A673 (cell line): ENCODE measurements at regions not wholly inside any gene's neighbourhood (a gene's known extent, or its start where the extent isn't known, plus 50 kb on each side); places are given as distances from the start of the nearest gene placed in this dataset.

Experiments used
- BruUV-seq: library from RNA; stranded (reverse); fragments of 400-500 nt; replicated peaks from 2 replicates; lab custom pipeline; 2021; lab: Mats Ljungman, UMichigan
- CTCF ChIA-PET: fragments of 300-600 bp; sonication (Branson Sonifier 250); formaldehyde crosslinking; loops from one replicate; lab custom pipeline; 2022; ENCODE audit warnings: antibody characterized with exemption; lab: Charles Lee
- POLR2A ChIA-PET: fragments of 300-600 bp; sonication (Branson Sonifier 250); formaldehyde crosslinking; loops from one replicate; lab custom pipeline; 2022; ENCODE audit warnings: antibody characterized with exemption; ENCODE audit not compliant: low non-redundant PET; lab: Charles Lee
- DNase-seq: peaks from one replicate; pipeline ENCODE4 v3.0.0-alpha.2; 2015; ENCODE audit warnings: low spot score
- H3K27ac ChIP-seq: fragments of 200-600 bp; sonication (generic); 2 replicates; pipeline ENCODE4 v1.5.1; 2016; ENCODE audit warnings: mixed run types, low read depth, mild to moderate bottlenecking, mixed read lengths, antibody characterized with exemption, low read length; ENCODE audit not compliant: poor library complexity, severe bottlenecking
- H3K27me3 ChIP-seq: fragments of 200-600 bp; sonication (generic); replicated peaks from 2 replicates; pipeline ENCODE4 v1.6.1; 2017; ENCODE audit warnings: mixed run types, low read depth, mild to moderate bottlenecking, mixed read lengths, antibody characterized with exemption, low read length; ENCODE audit not compliant: insufficient read depth, poor library complexity
- H3K36me3 ChIP-seq: fragments of 200-600 bp; sonication (generic); 2 replicates; pipeline ENCODE4 v1.6.1; 2016; ENCODE audit warnings: mixed run types, mild to moderate bottlenecking, mixed read lengths, antibody characterized with exemption, low read length; ENCODE audit not compliant: insufficient read depth, poor library complexity, severe bottlenecking
- H3K4me1 ChIP-seq: fragments of 200-600 bp; sonication (generic); 2 replicates; pipeline ENCODE4 v1.6.1; 2017; ENCODE audit warnings: mixed run types, mild to moderate bottlenecking, mixed read lengths, antibody characterized with exemption, low read length; ENCODE audit not compliant: insufficient read depth, poor library complexity, severe bottlenecking
- H3K4me3 ChIP-seq: fragments of 200-600 bp; sonication (generic); 2 replicates; pipeline ENCODE4 v1.5.1; 2016; ENCODE audit warnings: low read depth, mixed run types, mild to moderate bottlenecking, mixed read lengths, low read length; ENCODE audit not compliant: poor library complexity, severe bottlenecking
- H3K9me3 ChIP-seq: fragments of 200-600 bp; sonication (generic); 2 replicates; pipeline ENCODE4 v1.6.1; 2016; ENCODE audit warnings: mixed run types, low read depth, mild to moderate bottlenecking, mixed read lengths, antibody characterized with exemption, low read length; ENCODE audit not compliant: poor library complexity, severe bottlenecking
- EZH2 ChIP-seq: fragments of 200-600 bp; sonication (generic); IDR thresholded peaks from 2 replicates; pipeline ENCODE4 v1.6.1; 2017; ENCODE audit warnings: borderline replicate concordance, low read depth, mild to moderate bottlenecking, mixed read lengths, antibody characterized with exemption, low read length; ENCODE audit not compliant: poor library complexity, severe bottlenecking
- intact Hi-C: fragments of 100-400 bp; cut with micrococcal nuclease; formaldehyde crosslinking; loops from one replicate; pipeline ENCODE4 v1.10.0; 2022; ENCODE audit not compliant: unreplicated experiment
- TF ChIP-seq, protein P1 (sequence below): fragments of 300-800, 200-600 bp; sonication (generic); conservative IDR thresholded peaks from 2 replicates; pipeline ENCODE4 v1.5.1; 2017; ENCODE audit warnings: low read depth, mild to moderate bottlenecking, antibody characterized with exemption, low read length, moderate library complexity, mixed read lengths

DNA sequence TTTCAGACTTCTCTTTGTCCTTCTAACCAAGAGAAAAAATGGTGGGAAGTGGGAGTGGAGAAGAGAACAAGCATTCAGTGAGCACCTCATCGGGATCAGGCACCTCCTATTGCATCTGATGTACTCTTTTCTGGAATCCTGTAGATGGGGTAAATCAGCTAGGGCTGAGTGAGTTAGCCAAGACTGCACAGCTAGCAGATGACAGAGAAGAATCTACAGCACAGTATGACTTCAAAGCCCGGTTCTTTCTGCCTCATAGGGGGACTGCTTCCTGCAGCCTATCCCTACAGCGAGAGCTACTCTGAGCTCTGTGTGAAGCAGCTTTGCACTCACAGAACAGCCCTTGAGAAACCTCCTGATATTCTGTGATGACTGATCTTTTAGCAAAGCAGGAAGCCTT lies 275.2 kb upstream of the MEIS2 start:
- Histone ChIP-seq H3K4me1 (no peaks in the 10 kb centered on the region), H3K27ac (no peak overlapping the region), H3K27me3 (no peaks in the 10 kb centered on the region), H3K36me3 (no peaks in the 10 kb centered on the region), H3K4me3 (no peak overlapping the region), H3K9me3 (no peaks in the 10 kb centered on the region)
- no TSS peak for BruUV-seq
- ChIA-PET CTCF (no interaction called here), POLR2A (no interaction called here)
- DNase-seq = peak; percentile 1
- TF ChIP-seq EZH2 = no peak
- TF ChIP-seq, protein P1, sequence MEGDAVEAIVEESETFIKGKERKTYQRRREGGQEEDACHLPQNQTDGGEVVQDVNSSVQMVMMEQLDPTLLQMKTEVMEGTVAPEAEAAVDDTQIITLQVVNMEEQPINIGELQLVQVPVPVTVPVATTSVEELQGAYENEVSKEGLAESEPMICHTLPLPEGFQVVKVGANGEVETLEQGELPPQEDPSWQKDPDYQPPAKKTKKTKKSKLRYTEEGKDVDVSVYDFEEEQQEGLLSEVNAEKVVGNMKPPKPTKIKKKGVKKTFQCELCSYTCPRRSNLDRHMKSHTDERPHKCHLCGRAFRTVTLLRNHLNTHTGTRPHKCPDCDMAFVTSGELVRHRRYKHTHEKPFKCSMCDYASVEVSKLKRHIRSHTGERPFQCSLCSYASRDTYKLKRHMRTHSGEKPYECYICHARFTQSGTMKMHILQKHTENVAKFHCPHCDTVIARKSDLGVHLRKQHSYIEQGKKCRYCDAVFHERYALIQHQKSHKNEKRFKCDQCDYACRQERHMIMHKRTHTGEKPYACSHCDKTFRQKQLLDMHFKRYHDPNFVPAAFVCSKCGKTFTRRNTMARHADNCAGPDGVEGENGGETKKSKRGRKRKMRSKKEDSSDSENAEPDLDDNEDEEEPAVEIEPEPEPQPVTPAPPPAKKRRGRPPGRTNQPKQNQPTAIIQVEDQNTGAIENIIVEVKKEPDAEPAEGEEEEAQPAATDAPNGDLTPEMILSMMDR = no peak
- intact Hi-C loops = no loop called here

DNA sequence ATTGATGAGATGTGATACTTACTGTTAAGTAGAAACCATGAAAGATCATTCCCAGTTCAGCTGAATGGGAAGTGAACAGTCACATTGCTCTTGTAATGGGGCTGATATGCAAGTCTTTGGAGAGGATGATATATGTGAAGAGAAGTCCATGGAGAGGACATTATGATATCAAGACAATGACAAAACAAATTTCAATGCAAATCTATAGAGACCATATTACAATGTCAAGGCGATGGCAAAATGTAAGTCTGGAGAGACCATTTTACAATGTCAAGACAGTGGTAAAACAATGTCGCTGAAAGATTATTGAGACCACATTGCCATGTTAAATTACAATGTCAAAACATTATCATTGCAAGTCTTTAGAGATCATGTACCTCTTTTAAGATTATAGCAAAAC lies 277.1 kb upstream of the MEIS2 start:
- Histone ChIP-seq H3K4me1 (no peaks in the 10 kb centered on the region), H3K27ac (no peak overlapping the region), H3K36me3 (no peaks in the 10 kb centered on the region), H3K9me3 (no peaks in the 10 kb centered on the region), H3K27me3 (no peaks in the 10 kb centered on the region), H3K4me3 (no peak overlapping the region)
- CTCF ChIA-PET = no interaction called here
- BruUV-seq = no TSS peak
- POLR2A ChIA-PET = no interaction called here
- TF ChIP-seq EZH2 = no peak
- TF ChIP-seq, protein P1 = no peak
- no peak for DNase-seq
- intact Hi-C loops = no loop called here

DNA sequence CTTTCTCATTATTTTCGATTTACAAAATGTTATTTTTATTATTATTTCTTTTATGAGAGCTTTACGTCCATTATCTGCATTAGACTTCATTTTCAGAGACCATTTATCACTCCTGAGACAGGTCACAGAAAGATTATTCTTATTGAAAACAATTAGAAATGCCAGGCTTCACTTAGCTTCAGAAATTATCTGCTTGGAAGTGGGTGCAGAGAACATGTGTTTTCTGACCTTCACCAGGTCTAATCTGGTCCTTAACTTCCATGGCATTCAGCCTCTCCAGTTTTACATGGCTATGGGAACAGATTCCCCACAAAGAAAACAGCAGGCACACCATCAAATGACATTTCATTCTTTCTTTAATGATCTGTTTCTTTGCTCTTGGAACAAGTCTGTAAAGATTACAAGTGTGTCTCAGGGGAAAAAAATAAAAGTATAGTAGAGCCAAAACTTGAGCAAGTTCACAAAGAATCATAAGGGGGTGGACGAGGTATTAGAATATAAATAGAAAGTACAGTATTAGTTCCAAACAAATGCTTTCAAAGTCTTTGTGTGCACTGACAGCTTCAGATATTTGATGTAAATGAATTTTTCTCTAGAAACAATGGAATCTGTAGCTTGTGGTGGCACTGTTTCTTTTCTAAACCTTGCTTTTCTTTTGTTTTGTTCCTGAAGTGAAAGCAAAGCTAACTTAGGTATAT lies 294.2 kb upstream of the MEIS2 start:
- POLR2A ChIA-PET = no interaction called here
- TF ChIP-seq, protein P1 = no peak
- no peak for TF ChIP-seq EZH2
- Histone ChIP-seq H3K27me3 (no peaks in the 10 kb centered on the region), H3K27ac (no peak overlapping the region), H3K9me3 (peaks cover 4% of the 10 kb centered on the region), H3K4me1 (no peaks in the 10 kb centered on the region), H3K4me3 (no peak overlapping the region), H3K36me3 (no peaks in the 10 kb centered on the region)
- no TSS peak for BruUV-seq
- CTCF ChIA-PET = no interaction called here
- intact Hi-C loops = no loop called here
- no peak for DNase-seq
